TTC549 (cell line): ENCODE measurements at regions not wholly inside any gene's neighbourhood (a gene's known extent, or its start where the extent isn't known, plus 50 kb on each side); places are given as distances from the start of the nearest gene placed in this dataset.
"Not testable (repeated sequence)": the region's sequence is repeated elsewhere in the genome, so short reads cannot be mapped to it uniquely, and the experiment has no call there.

Source experiments
- FAIRE-seq: peaks from 2 replicates; lab custom pipeline; 2012; peaks lifted over from hg19 to GRCh38; lab: Jason Lieb, UNC

GRCh38 chr3:21995079-21995607 lies 244.1 kb upstream of the ZNF385D start:
- FAIRE-seq = no peak

- no peak for FAIRE-seq
Measured at GRCh38 chr3:22007368-22007767, 256.4 kb upstream of the ZNF385D start.

GRCh38 chr3:22010997-22011396 lies 260.0 kb upstream of the ZNF385D start:
- FAIRE-seq = no peak

- FAIRE-seq = no peak
Measured at GRCh38 chr3:22012471-22012870, 261.5 kb upstream of the ZNF385D start.

GRCh38 chr3:22013641-22014040 lies 262.6 kb upstream of the ZNF385D start:
- FAIRE-seq = no peak

GRCh38 chr3:22016197-22016596 lies 265.2 kb upstream of the ZNF385D start:
- FAIRE-seq = no peak

- FAIRE-seq = not testable (repeated sequence)
Measured at GRCh38 chr3:22024638-22025037, 273.6 kb upstream of the ZNF385D start.

- no peak for FAIRE-seq
Measured at GRCh38 chr3:22029480-22029879, 278.5 kb upstream of the ZNF385D start.

- no peak for FAIRE-seq
Measured at GRCh38 chr3:22039161-22039560, 288.2 kb upstream of the ZNF385D start.

GRCh38 chr3:22040150-22040549 lies 289.1 kb upstream of the ZNF385D start:
- FAIRE-seq = no peak

- no peak for FAIRE-seq
Measured at GRCh38 chr3:22045882-22046281, 294.9 kb upstream of the ZNF385D start.

- no peak for FAIRE-seq
Measured at GRCh38 chr3:22063500-22063899, 312.5 kb upstream of the ZNF385D start.

GRCh38 chr3:22068619-22069018 lies 317.6 kb upstream of the ZNF385D start:
- no peak for FAIRE-seq

- FAIRE-seq = no peak
Measured at GRCh38 chr3:22088204-22088603, 337.2 kb upstream of the ZNF385D start.

- FAIRE-seq = no peak
Measured at GRCh38 chr3:22089284-22089683, 338.3 kb upstream of the ZNF385D start.

- FAIRE-seq = no peak
Measured at GRCh38 chr3:22091329-22091728, 340.3 kb upstream of the ZNF385D start.

- no peak for FAIRE-seq
Measured at GRCh38 chr3:22098021-22098420, 347.0 kb upstream of the ZNF385D start.

- FAIRE-seq = no peak
Measured at GRCh38 chr3:22101351-22101750, 350.3 kb upstream of the ZNF385D start.

- FAIRE-seq = no peak
Measured at GRCh38 chr3:22101811-22102210, 350.8 kb upstream of the ZNF385D start.

GRCh38 chr3:22103423-22103822 lies 352.4 kb upstream of the ZNF385D start:
- FAIRE-seq = no peak

- no peak for FAIRE-seq
Measured at GRCh38 chr3:22106213-22106896, 355.3 kb upstream of the ZNF385D start.

GRCh38 chr3:22111226-22111625 lies 360.2 kb upstream of the ZNF385D start:
- no peak for FAIRE-seq

GRCh38 chr3:22113453-22113852 lies 362.4 kb upstream of the ZNF385D start:
- no peak for FAIRE-seq

GRCh38 chr3:22115581-22115980 lies 364.6 kb upstream of the ZNF385D start:
- no peak for FAIRE-seq
